Type B pancreatic cell (in vitro differentiated cells): ENCODE measurements at regions not wholly inside any gene's neighbourhood (a gene's known extent, or its start where the extent isn't known, plus 50 kb on each side); places are given as distances from the start of the nearest gene placed in this dataset.

Experiments
- DNase-seq: peaks from one replicate; pipeline ENCODE4 v3.0.0; 2021; ENCODE audit warnings: mixed read lengths; ENCODE audit not compliant: unreplicated experiment; ENCODE audit errors: extremely low spot score
- H3K27ac Mint-ChIP-seq: 2 replicates; pipeline ENCODE4 v1.8.0; 2021; ENCODE audit warnings: mild to moderate bottlenecking, mixed read lengths
- H3K27me3 Mint-ChIP-seq: 2 replicates; pipeline ENCODE4 v1.8.0; 2021; ENCODE audit warnings: mixed read lengths
- H3K36me3 Mint-ChIP-seq: 2 replicates; pipeline ENCODE4 v1.8.0; 2021; ENCODE audit warnings: mixed read lengths
- H3K4me1 Mint-ChIP-seq: one replicate; pipeline ENCODE4 v1.8.0; 2021; ENCODE audit warnings: mixed read lengths; ENCODE audit not compliant: unreplicated experiment
- H3K4me3 Mint-ChIP-seq: 2 replicates; pipeline ENCODE4 v1.8.0; 2021; ENCODE audit warnings: mild to moderate bottlenecking, mixed read lengths
- H3K9me3 Mint-ChIP-seq: 2 replicates; pipeline ENCODE4 v1.8.0; 2021; ENCODE audit warnings: mixed read lengths
- TF ChIP-seq, protein P1 (sequence below): fragments of 200-600 bp; sonication (generic); conservative IDR thresholded peaks from 2 replicates; pipeline ENCODE4 v1.5.0; 2021; ENCODE audit warnings: antibody characterized with exemption, mild to moderate bottlenecking

DNA sequence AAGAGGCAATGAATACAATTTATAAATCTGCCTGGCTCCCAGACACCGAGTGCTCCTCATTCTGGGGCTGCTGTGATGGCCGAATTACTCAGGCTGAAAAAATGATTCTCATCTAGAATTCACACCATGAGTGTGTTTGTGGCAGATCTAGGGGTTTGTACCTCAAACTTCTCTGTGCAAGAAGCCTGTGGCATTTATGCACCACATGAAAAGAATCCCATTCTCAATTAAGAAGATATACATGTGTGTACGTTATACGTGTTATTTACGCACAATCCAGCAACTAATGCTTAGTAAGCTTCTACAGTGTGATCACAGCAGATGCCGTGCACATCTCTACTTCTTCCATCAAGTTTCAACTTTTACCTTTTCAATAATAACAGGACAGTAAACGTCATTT is 476.8 kb downstream of the SHQ1 start:
- H3K9me3 Mint-ChIP-seq: peaks cover 3% of the 10 kb centered on the region
- TF ChIP-seq, protein P1, sequence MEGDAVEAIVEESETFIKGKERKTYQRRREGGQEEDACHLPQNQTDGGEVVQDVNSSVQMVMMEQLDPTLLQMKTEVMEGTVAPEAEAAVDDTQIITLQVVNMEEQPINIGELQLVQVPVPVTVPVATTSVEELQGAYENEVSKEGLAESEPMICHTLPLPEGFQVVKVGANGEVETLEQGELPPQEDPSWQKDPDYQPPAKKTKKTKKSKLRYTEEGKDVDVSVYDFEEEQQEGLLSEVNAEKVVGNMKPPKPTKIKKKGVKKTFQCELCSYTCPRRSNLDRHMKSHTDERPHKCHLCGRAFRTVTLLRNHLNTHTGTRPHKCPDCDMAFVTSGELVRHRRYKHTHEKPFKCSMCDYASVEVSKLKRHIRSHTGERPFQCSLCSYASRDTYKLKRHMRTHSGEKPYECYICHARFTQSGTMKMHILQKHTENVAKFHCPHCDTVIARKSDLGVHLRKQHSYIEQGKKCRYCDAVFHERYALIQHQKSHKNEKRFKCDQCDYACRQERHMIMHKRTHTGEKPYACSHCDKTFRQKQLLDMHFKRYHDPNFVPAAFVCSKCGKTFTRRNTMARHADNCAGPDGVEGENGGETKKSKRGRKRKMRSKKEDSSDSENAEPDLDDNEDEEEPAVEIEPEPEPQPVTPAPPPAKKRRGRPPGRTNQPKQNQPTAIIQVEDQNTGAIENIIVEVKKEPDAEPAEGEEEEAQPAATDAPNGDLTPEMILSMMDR: no peak
- H3K27me3 Mint-ChIP-seq: no peaks in the 10 kb centered on the region
- peaks cover 12% of the 10 kb centered on the region for H3K36me3 Mint-ChIP-seq
- peaks cover 26% of the 10 kb centered on the region for H3K4me1 Mint-ChIP-seq
- no peak for DNase-seq
- H3K27ac Mint-ChIP-seq: no peak overlapping the region
- no peak overlapping the region for H3K4me3 Mint-ChIP-seq

DNA sequence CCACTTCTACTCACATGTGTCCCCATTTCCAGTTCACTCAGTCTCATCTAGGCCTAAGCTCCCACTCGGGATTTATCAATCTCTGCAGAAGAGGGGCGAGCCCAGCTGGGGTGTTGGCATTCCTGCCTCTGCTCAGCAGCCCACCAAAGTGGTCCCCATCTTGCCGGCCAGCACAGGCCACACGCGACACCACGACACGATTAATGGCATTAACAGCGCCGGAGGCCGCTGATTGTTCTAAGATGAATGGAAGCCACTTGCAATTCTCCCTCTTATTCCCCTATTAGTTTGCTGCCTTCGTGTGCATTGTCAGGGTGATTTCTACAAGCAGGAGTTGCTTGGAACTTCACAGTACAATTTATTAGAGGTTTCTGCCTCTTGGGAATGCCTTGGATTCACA is 477.3 kb downstream of the SHQ1 start:
- TF ChIP-seq, protein P1: no peak
- Mint-ChIP-seq H3K36me3 (peaks cover 12% of the 10 kb centered on the region), H3K4me1 (peaks cover 24% of the 10 kb centered on the region), H3K27ac (no peak overlapping the region), H3K27me3 (no peaks in the 10 kb centered on the region), H3K9me3 (peaks cover 3% of the 10 kb centered on the region), H3K4me3 (no peak overlapping the region)
- DNase-seq: no peak

DNA sequence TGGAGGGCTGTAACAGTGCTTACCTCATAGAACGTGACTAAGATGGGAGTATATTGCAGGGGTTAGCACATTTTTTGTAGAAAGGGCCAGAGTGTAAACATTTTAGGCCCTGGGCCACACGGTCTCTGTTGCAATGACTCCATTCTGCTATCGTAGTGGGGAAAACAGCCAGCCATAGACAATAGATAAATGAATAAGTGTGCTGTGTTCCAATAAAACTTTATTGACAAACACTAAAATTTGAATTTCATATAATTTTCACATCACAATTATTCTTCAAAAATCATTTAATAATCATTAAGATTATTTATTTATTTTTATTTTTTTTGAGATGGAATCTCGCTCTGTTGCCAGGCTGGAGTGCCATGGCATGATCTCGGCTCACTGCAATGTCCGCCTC is 478.6 kb downstream of the SHQ1 start:
- H3K9me3 Mint-ChIP-seq: peaks cover 3% of the 10 kb centered on the region
- H3K36me3 Mint-ChIP-seq: peaks cover 7% of the 10 kb centered on the region
- peaks cover 18% of the 10 kb centered on the region for H3K4me1 Mint-ChIP-seq
- H3K27ac Mint-ChIP-seq: no peak overlapping the region
- H3K27me3 Mint-ChIP-seq: no peaks in the 10 kb centered on the region
- TF ChIP-seq, protein P1: no peak
- DNase-seq: no peak
- no peak overlapping the region for H3K4me3 Mint-ChIP-seq

DNA sequence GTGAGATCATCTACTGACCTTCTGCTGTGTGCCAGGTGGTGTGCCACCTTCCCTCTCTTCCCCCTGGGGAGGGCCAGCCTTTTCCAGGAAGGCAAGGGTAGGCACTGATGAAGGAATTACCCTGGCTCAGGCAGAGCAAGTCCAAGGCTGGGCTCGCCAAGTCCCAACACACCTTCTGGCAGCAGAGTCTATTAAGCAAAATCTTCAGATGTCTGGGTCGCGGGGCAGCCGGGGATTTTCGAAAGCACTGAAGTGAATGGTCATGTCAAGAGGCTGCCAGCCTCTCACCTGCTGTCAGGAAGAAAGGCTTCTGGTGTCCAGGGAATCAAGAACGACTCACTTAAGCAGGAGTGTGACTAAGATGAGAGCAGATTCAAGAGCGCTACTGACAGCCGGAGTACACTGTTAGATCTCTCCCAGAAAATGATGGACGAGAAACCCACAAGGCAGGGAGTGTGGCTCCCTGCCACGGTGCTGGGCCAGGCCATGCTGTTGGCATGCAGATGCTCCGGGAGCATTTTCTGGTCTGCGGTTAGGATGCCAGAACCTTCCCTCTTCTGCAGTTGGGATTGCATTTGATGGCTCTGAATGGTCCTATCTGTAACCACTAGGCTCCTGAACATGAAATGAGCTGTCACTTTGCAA is 479.8 kb downstream of the SHQ1 start:
- Mint-ChIP-seq H3K27ac (no peak overlapping the region), H3K36me3 (no peaks in the 10 kb centered on the region), H3K9me3 (peaks cover 3% of the 10 kb centered on the region), H3K27me3 (no peaks in the 10 kb centered on the region), H3K4me1 (peaks cover 18% of the 10 kb centered on the region), H3K4me3 (no peak overlapping the region)
- no peak for DNase-seq
- TF ChIP-seq, protein P1: no peak

DNA sequence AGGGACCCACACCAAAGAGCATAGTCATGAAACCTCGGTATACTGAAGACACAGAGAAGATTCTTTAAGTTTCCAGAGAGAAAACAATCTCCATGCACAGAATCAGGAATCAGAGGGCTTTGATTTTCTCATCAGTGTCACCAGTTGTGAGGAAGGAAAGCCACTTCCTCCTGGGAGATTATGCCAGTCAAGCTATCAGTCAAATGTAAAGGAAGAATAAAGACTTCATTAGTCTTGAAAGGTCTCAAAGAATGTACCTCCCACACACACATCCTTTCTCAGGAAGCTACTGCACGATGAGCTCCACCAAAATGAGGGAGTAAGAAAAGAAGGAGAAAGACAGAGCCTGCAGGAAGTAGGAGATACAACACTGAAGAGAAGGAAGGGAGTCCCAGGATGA is 486.3 kb downstream of the SHQ1 start:
- no peaks in the 10 kb centered on the region for H3K27me3 Mint-ChIP-seq
- no peak overlapping the region for H3K4me3 Mint-ChIP-seq
- no peak for DNase-seq
- H3K27ac Mint-ChIP-seq: no peak overlapping the region
- H3K4me1 Mint-ChIP-seq: no peaks in the 10 kb centered on the region
- H3K9me3 Mint-ChIP-seq: no peaks in the 10 kb centered on the region
- TF ChIP-seq, protein P1: no peak
- H3K36me3 Mint-ChIP-seq: no peaks in the 10 kb centered on the region

DNA sequence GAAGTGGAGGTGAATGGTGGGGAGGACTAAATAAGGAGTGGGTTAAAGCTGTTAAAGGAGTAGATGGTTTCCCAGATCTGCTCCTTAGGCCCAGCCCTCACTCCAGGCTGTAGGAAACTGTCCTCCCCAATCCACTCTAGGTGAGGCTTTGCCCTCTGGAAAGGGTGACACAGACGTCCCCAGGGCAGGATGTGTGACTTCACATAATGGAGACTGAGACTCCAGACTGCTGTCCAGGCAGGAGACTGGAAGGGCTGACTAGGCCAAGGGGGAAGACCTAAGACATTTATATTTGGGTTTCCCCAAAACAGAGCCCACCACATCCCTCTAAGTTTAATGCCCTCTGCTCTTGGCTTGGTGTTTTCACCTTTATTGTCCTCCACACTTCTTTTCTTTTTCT is 488.5 kb downstream of the SHQ1 start:
- Mint-ChIP-seq H3K4me1 (peaks cover 5% of the 10 kb centered on the region), H3K9me3 (no peaks in the 10 kb centered on the region), H3K36me3 (no peaks in the 10 kb centered on the region), H3K27ac (no peak overlapping the region), H3K27me3 (no peaks in the 10 kb centered on the region), H3K4me3 (no peak overlapping the region)
- TF ChIP-seq, protein P1: no peak
- DNase-seq: no peak
